Inflammatory macrophage treated with lipopolysaccharide for 1 hour (primary cell): ENCODE measurements at regions not wholly inside any gene's neighbourhood (a gene's known extent, or its start where the extent isn't known, plus 50 kb on each side); places are given as distances from the start of the nearest gene placed in this dataset.
A peak's percentile ranks its signal among the peaks of the same experiment; 100 is the strongest.
"Not testable (repeated sequence)": the region's sequence is repeated elsewhere in the genome, so short reads cannot be mapped to it uniquely, and the experiment has no call there.

Experiments used
- DNase-seq, 2 donors: peaks; one replicate each; pipeline ENCODE4 v3.0.0-alpha.2; 2020 to 2022

DNA sequence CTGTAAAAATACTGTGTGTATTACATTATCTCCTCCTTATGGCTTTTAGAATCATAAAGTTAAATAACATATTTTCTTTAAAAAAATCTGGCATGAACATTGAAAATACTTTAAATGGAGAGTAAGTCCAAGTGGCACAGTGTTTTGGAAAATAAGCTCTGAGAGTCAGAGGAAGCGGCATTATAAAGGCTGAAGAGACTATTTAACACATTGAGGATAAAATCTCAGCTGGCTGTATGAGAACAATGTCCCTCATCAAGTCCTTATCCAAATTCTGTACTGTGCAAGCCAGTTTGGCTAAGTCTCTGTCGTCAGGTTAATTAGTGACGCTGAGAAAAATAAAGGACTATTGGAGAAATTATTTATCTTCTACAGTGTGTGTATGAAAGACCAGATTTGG lies 245.5 kb downstream of the MFSD1 start:
- no peak for DNase-seq

DNA sequence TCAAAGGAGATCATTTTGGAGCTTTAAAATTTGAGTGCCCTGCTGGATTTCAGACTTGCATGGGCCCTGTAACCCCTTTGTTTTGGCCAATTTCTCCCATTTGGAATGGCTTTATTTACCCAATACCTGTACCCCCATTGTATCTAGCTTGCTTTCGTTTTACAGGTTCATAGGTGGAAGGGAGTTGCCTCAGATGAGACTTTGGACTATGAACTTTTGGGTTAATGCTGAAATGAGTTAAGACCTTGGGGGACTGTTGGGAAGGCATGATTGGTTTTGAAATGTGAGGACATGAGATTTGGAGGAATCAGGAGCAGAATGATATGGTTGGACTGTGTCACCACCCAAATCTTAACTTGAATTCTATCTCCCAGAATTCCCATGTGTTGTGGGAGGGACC lies 250.6 kb downstream of the MFSD1 start:
- DNase-seq: not testable (repeated sequence)

- DNase-seq: no peak
Measured at GRCh38 chr3:159057621-159058020, 255.8 kb downstream of the MFSD1 start.

DNA sequence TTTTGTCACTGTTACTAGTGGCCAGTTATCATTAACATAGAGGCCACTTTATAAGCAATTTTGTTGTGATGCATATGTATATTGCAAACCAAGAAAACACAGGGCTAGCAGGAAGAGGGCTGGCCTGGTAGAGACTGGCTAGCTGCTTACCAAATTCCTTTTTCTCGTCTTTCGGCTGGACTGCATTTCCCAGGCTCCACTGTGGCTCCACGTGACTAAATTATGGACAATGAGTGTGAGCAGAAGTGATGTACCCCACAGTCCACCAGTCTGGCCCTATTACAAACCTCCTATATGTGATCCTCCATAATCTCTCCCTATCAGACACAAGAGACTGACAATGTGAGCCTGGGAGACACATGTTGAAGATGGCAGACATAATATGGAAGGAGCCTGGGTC lies 257.0 kb downstream of the MFSD1 start:
- no peak for DNase-seq

DNA sequence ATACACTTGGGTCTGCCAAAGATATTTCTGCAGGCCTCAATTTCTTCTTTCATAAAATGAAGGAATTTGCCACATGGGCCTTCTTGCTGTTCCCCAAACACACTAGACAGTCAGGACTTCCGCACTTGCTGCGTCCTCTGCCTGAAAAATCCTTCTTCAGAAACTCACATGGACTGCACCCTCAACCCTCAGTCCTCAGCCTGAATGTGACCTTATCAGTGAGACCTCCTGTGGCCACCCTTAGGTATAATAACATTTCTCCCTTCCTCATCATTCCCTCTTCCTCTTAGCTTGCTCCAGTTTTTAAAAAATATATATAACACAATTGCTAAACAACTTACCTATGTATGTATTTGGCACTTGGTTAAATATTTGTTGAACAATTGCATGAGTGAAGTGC lies 257.5 kb downstream of the MFSD1 start:
- DNase-seq: no peak

GRCh38 chr3:159062734-159063410 lies 261.0 kb downstream of the MFSD1 start:
- no peak for DNase-seq

- no peak for DNase-seq
Measured at GRCh38 chr3:159069091-159069490, 267.2 kb downstream of the MFSD1 start, which contains the start of gene IQCJ. TSS of gene IQCJ (plus strand) at chr3:159069319.

DNA sequence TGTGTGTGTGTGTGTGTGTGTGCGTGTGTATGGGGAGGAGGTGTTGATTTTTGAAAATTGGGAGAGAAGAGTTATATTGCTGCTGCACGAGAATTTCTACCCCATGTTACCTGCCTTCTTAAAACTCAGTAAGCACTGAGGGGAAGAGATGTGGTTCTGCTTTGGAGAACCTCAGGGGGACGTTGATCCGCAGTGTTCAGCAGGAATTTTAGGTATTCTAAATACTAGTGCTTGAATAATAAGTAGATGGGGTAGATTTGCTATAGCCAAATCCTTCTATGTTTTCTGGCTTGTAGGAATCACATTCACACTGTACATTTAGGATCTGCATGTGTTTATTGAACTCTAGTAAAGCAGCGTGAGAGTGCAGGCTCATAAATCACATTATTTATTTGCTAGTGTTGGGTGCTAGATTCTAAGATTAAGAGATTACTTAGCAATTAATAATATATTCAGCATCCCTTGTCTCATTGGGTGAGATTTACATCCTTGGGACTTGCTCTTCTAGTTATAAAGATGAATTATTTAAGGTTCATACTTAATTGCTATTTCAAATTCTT lies 268.1 kb downstream of the MFSD1 start:
- no peak for DNase-seq

GRCh38 chr3:159074756-159075701 lies 273.2 kb downstream of the MFSD1 start:
- no peak for DNase-seq

- DNase-seq: no peak
Measured at GRCh38 chr3:159077860-159078259, 276.0 kb downstream of the MFSD1 start.

DNA sequence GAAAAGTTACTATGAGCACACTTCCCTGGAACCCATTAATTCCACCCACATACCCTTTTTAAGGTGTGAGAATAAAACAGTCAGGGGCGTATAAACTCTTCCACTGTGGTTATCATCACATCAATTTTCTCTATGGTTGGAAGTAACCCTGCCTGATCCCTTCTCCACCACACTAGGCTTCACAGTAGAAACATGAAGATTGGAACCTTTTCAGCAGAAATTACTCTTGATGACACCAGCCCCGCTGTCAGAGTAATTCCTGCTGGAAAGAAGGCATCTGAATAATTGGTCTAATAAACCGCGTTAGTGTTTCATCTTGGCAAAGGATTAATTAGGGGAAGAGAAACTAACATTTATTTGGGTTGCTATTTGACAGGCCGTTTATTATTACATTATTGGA lies 278.4 kb downstream of the MFSD1 start:
- no peak for DNase-seq

DNA sequence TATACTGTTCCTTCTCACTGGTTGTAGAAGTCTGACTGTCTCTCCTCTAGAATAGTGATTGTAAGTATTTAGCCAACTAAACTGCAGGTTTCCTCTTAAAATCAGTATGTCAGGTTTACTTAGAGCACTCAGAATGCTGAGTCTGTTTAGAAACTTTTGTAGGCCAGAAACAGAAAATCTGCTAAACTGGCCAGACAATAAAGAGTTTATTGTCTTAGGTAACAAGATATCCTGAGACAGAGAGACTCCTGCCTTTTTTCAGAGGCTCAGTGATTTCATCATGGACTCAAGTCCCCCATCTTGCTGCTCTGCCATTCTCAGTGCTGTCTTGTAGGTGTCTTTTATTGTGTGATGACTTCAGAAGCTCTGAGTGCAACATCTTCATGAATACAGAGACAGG lies 279.0 kb downstream of the MFSD1 start:
- no peak for DNase-seq

DNA sequence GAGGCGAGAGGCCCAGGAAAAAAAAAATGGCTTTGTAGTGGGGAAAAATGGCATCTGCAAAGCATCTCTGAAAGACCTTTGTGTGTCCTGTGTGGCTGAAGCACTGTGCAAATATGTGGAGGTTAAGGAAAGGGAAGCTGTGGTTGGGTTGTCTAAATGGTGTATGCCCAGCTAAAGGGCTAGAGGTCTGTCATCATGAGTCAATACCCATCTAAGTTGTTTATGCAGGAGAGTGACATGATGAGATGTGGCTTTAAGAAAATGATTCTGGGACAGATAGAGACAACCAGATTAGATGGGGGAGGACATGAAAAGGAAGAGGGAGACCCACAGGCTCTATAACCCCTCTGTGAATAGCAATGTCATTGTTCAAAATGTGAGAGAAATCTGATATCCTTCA lies 280.7 kb downstream of the MFSD1 start:
- no peak for DNase-seq

DNA sequence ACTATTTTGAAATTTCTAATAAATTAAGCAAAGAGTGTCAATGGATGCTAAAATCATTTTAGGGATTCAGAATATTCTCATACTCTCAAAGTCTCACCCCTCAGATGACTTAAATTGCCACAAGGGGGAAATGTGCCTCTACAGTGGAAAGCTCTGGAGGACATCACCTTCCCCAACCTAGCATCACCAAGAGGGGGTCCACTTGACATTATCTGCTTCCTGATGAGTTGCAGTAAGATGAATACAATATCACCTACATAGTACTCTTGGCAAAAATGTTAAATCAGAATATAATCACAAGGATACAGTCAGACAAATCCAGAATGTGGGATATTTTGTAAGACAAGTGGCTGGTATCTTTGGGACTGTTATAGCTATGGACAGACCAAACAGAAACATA lies 290.1 kb downstream of the MFSD1 start:
- DNase-seq: no peak

DNA sequence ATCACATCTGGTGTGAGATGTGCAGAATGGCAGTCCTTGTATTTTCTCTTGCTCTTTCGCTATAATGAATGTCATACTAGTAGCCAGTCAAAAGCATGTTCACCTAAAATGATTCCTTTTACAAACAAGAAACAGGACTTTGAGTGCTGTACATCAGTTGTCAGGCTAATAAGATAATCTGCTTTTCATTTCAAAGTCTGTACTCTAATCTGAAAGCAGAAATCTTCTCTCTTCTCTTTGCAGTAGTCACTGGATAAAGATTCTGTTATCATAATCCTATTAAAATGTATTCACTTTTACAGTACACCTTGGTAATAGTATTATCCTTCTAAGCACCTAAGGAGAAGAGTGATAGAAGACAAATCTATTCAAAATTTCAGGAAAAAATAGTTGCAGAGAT lies 300.1 kb downstream of the MFSD1 start:
- DNase-seq: no peak

DNA sequence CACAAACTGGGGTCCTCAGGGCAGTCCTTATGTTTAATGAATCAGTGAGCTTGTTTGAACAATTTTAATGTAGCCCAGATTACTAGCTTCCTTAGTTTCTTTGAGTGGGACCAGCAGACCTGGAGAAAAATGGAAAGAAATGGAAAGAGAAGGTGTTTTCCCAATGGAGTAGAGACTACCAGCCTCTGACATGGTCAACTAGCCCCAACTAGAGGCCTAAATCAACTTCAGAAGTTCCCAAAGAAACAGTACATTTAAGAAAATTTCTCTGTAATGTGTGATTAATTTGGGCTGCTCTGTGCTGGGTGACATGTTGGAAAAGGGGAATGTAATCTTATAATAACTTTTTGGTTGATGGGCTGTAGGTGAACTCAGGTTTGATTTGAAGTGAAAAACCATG lies 310.9 kb downstream of the MFSD1 start:
- no peak for DNase-seq

GRCh38 chr3:159113221-159113875 lies 311.5 kb downstream of the MFSD1 start:
- DNase-seq: no peak

- DNase-seq: no peak
Measured at GRCh38 chr3:159114582-159114981, 312.7 kb downstream of the MFSD1 start.

GRCh38 chr3:159123877-159124276 lies 322.0 kb downstream of the MFSD1 start:
- DNase-seq: no peak

DNA sequence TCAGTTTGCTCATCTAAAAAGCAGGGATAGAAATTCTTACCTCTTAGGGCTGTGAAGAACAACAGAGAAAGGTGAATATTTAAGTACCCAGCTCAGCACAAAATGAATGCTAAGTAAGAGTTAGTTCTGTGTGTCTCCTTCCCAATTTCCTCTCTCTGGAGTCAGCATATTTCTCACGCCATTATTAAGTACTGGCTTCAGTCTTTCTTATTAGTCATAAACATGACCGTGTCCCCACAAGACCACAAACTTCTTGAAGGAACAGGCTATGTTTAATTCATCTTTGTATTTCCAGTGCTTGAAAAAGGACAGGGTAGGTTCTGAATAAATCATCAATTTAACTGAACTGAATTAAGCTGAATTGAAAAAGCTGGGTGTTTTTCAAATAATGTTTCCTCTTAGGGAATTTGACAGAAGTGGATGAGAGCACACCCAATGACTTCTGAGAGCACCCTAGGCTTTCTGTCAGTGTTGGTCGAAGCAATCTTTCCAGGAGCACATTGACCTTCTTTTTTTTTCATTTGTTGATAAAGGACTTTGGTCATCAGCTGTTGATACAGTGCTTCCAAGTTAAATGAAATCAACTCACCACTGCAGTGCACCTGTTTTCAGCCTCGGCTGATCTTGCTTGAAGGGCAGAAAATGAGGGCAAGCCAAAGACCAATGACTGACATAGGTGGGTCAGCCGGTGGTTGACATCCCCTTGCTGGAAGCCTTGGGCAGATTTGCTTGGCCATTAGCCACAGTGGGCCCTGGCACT lies 324.6 kb downstream of the MFSD1 start:
- DNase-seq: no peak

- no peak for DNase-seq
Measured at GRCh38 chr3:159127021-159127392, 325.2 kb downstream of the MFSD1 start.

DNA sequence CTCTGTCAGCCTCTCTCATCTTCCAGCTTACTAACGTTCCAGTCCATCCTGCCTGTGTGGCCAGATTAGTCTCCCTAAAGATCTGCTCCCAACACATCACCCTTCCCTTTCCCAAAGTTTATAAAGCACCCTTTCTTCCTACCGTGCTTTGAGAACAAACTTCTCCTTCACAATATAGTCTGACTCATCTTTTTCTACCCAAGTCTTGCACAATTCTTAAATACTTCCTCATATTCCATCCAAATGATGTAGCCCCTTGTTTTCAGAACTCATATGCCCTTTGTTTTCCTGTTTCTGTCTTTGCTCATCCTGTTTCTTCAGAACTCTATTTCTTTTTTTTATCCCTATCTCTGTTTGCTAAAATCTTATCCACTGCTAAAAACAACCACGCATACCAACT lies 326.8 kb downstream of the MFSD1 start:
- peak; percentile 15 to 21 for DNase-seq

DNA sequence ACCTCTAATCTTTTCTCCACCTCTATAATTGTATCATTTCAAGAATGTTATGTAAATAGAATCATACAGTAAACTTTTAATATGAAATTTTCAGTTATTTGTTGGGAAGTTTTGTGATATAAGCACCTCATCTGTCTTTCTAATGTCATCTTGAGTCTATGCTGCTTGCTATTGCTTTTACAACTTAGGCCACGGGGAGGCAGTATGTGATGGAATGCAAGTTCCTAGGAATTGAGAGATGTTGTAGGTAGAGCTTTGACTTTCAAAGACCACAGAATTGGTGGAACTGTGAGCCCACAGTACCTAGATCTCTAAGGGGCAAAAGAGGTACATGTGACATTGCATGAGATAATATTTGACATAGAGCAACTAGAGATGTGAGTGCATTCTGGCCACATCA lies 328.3 kb downstream of the MFSD1 start:
- no peak for DNase-seq
